ENCODE measurements at regions not wholly inside any gene's neighbourhood (a gene's known extent, or its start where the extent isn't known, plus 50 kb on each side); places are given as distances from the start of the nearest gene placed in this dataset.

- peaks cover 3% of the 10 kb centered on the region for H3K36me3 Mint-ChIP-seq (ENCODE audit: low read depth, unreplicated experiment)
Observed at GRCh38 chr4:13844740-13845139, 217.2 kb upstream of the BOD1L1 start.

GRCh38 chr4:13849778-13850177, 222.3 kb upstream of the BOD1L1 start:
- H3K9me3 Mint-ChIP-seq (ENCODE audit: unreplicated experiment): peaks cover 8% of the 10 kb centered on the region
- peaks cover 2% of the 10 kb centered on the region for H3K27me3 Mint-ChIP-seq (ENCODE audit: unreplicated experiment)
- H3K4me3 Mint-ChIP-seq (ENCODE audit: unreplicated experiment): no peak overlapping the region
- no peak overlapping the region for H3K27ac Mint-ChIP-seq (ENCODE audit: unreplicated experiment)
- no peak for DNase-seq (ENCODE audit: low spot score)
- no peak for TF ChIP-seq CTCF (IDR thresholded peaks at IDR 0.05; ENCODE audit: unreplicated experiment)
- H3K36me3 Mint-ChIP-seq (ENCODE audit: low read depth, unreplicated experiment): peaks cover 3% of the 10 kb centered on the region
- H3K4me1 Mint-ChIP-seq (ENCODE audit: unreplicated experiment): peaks cover 30% of the 10 kb centered on the region

More at GRCh38 chr4:13844740-13845139, 217.2 kb upstream of the BOD1L1 start:
- no peak overlapping the region for H3K4me3 Mint-ChIP-seq (ENCODE audit: unreplicated experiment)
- no peak for TF ChIP-seq CTCF (IDR thresholded peaks at IDR 0.05; ENCODE audit: unreplicated experiment)
- DNase-seq (ENCODE audit: low spot score): no peak
- H3K27ac Mint-ChIP-seq (ENCODE audit: unreplicated experiment): no peak overlapping the region
- peaks cover 12% of the 10 kb centered on the region for H3K4me1 Mint-ChIP-seq (ENCODE audit: unreplicated experiment)
- peaks cover 12% of the 10 kb centered on the region for H3K9me3 Mint-ChIP-seq (ENCODE audit: unreplicated experiment)
- no peaks in the 10 kb centered on the region for H3K27me3 Mint-ChIP-seq (ENCODE audit: unreplicated experiment)

- Mint-ChIP-seq H3K27ac (ENCODE audit: unreplicated experiment) (peak overlapping the region; percentile 28), H3K9me3 (ENCODE audit: unreplicated experiment) (peaks cover 8% of the 10 kb centered on the region), H3K4me3 (ENCODE audit: unreplicated experiment) (no peak overlapping the region), H3K4me1 (ENCODE audit: unreplicated experiment) (peaks cover 30% of the 10 kb centered on the region), H3K27me3 (ENCODE audit: unreplicated experiment) (peaks cover 2% of the 10 kb centered on the region), H3K36me3 (ENCODE audit: low read depth, unreplicated experiment) (peaks cover 3% of the 10 kb centered on the region)
- no peak for DNase-seq (ENCODE audit: low spot score)
- no peak for TF ChIP-seq CTCF (IDR thresholded peaks at IDR 0.05; ENCODE audit: unreplicated experiment)
Observed at GRCh38 chr4:13851085-13851940, 223.8 kb upstream of the BOD1L1 start.

GRCh38 chr4:13852411-13852810, 224.9 kb upstream of the BOD1L1 start:
- H3K4me1 Mint-ChIP-seq (ENCODE audit: unreplicated experiment): peaks cover 30% of the 10 kb centered on the region

More at GRCh38 chr4:13852411-13852810, 224.9 kb upstream of the BOD1L1 start:
- H3K36me3 Mint-ChIP-seq (ENCODE audit: low read depth, unreplicated experiment): peaks cover 3% of the 10 kb centered on the region
- TF ChIP-seq CTCF (IDR thresholded peaks at IDR 0.05; ENCODE audit: unreplicated experiment): no peak
- peak overlapping the region; percentile 44 for H3K27ac Mint-ChIP-seq (ENCODE audit: unreplicated experiment)
- no peak for DNase-seq (ENCODE audit: low spot score)
- H3K27me3 Mint-ChIP-seq (ENCODE audit: unreplicated experiment): peaks cover 2% of the 10 kb centered on the region
- H3K9me3 Mint-ChIP-seq (ENCODE audit: unreplicated experiment): peaks cover 8% of the 10 kb centered on the region
- no peak overlapping the region for H3K4me3 Mint-ChIP-seq (ENCODE audit: unreplicated experiment)
